ENCODE measurements at regions not wholly inside any gene's neighbourhood (a gene's known extent, or its start where the extent isn't known, plus 50 kb on each side); places are given as distances from the start of the nearest gene placed in this dataset.
"Not testable (repeated sequence)": the region's sequence is repeated elsewhere in the genome, so short reads cannot be mapped to it uniquely, and the experiment has no call there.

DNA sequence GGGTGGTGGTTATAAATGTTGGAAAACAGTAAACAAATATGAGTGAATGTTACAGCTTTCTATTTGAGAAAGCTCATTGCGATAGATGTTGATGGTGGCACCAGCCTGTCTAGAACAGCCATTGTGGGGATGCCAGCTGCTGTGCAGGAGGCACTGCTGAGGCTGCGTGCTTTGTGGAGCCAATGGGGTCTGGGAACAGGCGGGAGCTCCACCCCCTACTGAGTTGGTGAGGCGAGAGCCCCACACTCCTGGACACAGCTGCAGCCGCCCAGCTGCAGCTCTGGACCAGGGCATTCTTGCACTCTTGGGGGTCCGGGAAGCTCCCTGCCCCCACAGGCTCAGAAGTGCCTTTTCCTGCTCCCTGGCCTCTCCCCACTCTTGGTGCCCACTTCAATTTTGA is 1147.1 kb upstream of the LRRTM3 start:
- FAIRE-seq: no peak
- DNase-seq (ENCODE audit: insufficient read length): no peak
- no peak for TF ChIP-seq TAF1 (IDR thresholded peaks at IDR 0.05; ENCODE audit: borderline replicate concordance, low read depth, low read length)
- no peak for TF ChIP-seq POLR2AphosphoS5 (IDR thresholded peaks at IDR 0.05; ENCODE audit: low read depth, low read length)
- TF ChIP-seq POLR2A (IDR thresholded peaks at IDR 0.05; ENCODE audit: low read depth, low read length): no peak

GRCh38 chr10:65779985-65780384 is 1145.9 kb upstream of the LRRTM3 start:
- DNase-seq (ENCODE audit: insufficient read length) (no peak), FAIRE-seq (no peak)
- no peak for TF ChIP-seq POLR2A (IDR thresholded peaks at IDR 0.05; ENCODE audit: low read depth, low read length)
- no peak for TF ChIP-seq TAF1 (IDR thresholded peaks at IDR 0.05; ENCODE audit: borderline replicate concordance, low read depth, low read length)
- TF ChIP-seq POLR2AphosphoS5 (IDR thresholded peaks at IDR 0.05; ENCODE audit: low read depth, low read length): no peak

- FAIRE-seq (no peak), DNase-seq (ENCODE audit: insufficient read length) (no peak)
- TF ChIP-seq POLR2A (IDR thresholded peaks at IDR 0.05; ENCODE audit: low read depth, low read length) (no peak), POLR2AphosphoS5 (IDR thresholded peaks at IDR 0.05; ENCODE audit: low read depth, low read length) (no peak), TAF1 (IDR thresholded peaks at IDR 0.05; ENCODE audit: borderline replicate concordance, low read depth, low read length) (no peak)
Measured at GRCh38 chr10:65786279-65786678, 1139.6 kb upstream of the LRRTM3 start.

DNA sequence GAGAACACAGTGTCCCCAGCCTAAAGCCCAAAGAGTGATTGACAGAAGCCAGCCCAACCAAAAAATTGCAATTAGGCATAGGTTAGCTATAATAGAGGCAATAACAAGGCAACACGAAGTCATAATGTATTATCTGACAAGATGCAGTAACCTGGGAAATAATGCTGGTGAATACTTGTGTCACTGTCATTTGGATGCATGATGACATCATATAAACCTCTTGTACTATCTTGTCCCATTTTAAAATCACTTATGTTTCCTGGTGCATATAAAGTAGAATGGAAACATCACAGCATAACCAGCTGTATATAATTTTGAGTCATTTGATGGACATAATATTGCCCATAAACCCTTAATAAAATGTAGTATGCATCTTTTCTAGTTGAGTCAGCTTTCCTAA is 1138.3 kb upstream of the LRRTM3 start:
- DNase-seq (ENCODE audit: insufficient read length) (no peak), FAIRE-seq (no peak)
- no peak for TF ChIP-seq POLR2A (IDR thresholded peaks at IDR 0.05; ENCODE audit: low read depth, low read length)
- TF ChIP-seq POLR2AphosphoS5 (IDR thresholded peaks at IDR 0.05; ENCODE audit: low read depth, low read length): no peak
- TF ChIP-seq TAF1 (IDR thresholded peaks at IDR 0.05; ENCODE audit: borderline replicate concordance, low read depth, low read length): no peak

GRCh38 chr10:65788271-65788670 is 1137.6 kb upstream of the LRRTM3 start:
- TF ChIP-seq POLR2A (IDR thresholded peaks at IDR 0.05; ENCODE audit: low read depth, low read length): no peak
- no peak for TF ChIP-seq POLR2AphosphoS5 (IDR thresholded peaks at IDR 0.05; ENCODE audit: low read depth, low read length)
- TF ChIP-seq TAF1 (IDR thresholded peaks at IDR 0.05; ENCODE audit: borderline replicate concordance, low read depth, low read length): no peak
- no peak for FAIRE-seq
- DNase-seq (ENCODE audit: insufficient read length): no peak

GRCh38 chr10:65791979-65792378 is 1133.9 kb upstream of the LRRTM3 start:
- FAIRE-seq (no peak), DNase-seq (ENCODE audit: insufficient read length) (no peak)
- TF ChIP-seq POLR2AphosphoS5 (IDR thresholded peaks at IDR 0.05; ENCODE audit: low read depth, low read length): no peak

DNA sequence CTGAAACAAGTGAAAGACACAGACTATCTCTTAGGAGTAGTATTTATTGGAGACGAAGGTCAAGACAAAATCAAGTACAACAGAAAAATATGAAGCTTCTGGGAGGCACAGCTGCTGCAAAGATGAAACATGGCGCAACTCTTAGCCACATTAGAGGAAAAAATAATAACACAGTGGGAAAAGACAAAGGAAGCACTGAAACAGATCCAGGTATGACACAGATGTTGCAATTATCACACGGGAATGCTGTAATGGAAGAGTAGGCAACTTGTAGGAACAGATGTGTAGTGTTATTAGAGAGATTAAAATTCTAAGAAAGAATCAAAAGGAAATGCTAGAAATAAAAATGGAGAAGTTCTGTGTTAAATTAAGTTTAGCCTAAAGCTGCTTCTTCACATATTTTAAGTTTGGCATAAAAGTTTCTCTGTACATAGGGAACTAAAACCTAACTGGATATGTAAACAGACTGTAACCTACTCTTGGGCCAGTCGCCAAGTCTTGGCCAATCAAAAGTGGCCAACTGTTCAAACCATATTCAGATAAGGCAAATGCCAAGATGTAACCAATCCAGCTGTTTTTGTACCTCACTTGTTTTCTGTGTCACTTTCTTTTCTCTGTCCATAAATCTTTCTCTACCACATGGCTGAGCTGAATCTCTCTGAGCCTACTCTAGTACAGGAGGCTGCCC is 1132.0 kb upstream of the LRRTM3 start:
- no peak for TF ChIP-seq POLR2A (IDR thresholded peaks at IDR 0.05; ENCODE audit: low read depth, low read length)
- TF ChIP-seq TAF1 (IDR thresholded peaks at IDR 0.05; ENCODE audit: borderline replicate concordance, low read depth, low read length): no peak
- no peak for TF ChIP-seq POLR2AphosphoS5 (IDR thresholded peaks at IDR 0.05; ENCODE audit: low read depth, low read length)
- DNase-seq (ENCODE audit: insufficient read length): no peak

DNA sequence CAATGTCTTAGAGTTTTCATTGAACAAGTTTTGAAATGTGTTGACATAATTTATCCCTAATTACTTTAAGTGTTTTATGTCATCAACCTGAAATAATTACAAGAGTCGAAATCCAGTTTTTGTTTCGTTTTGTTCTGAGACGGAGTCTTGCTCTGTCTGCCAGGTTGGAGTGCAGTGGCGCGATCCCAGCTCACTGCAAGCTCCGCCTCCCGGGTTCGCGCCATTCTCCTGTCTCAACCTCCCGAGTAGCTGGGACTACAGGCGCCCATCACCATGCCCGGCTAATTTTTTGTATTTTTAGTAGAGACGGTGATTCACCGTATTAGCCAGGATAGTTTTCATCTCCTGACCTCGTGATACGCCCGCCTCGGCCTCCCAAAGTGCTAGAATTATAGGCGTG is 1131.0 kb upstream of the LRRTM3 start:
- FAIRE-seq; DNase-seq (ENCODE audit: insufficient read length): not testable (repeated sequence)

More for the DNA sequence above, 1132.0 kb upstream of the LRRTM3 start:
- peak; percentile 57 for FAIRE-seq

GRCh38 chr10:65796472-65796871 is 1129.4 kb upstream of the LRRTM3 start:
- DNase-seq (ENCODE audit: insufficient read length): no peak
- no peak for TF ChIP-seq POLR2A (IDR thresholded peaks at IDR 0.05; ENCODE audit: low read depth, low read length)
- TF ChIP-seq POLR2AphosphoS5 (IDR thresholded peaks at IDR 0.05; ENCODE audit: low read depth, low read length): no peak
- no peak for TF ChIP-seq TAF1 (IDR thresholded peaks at IDR 0.05; ENCODE audit: borderline replicate concordance, low read depth, low read length)
- FAIRE-seq: no peak

DNA sequence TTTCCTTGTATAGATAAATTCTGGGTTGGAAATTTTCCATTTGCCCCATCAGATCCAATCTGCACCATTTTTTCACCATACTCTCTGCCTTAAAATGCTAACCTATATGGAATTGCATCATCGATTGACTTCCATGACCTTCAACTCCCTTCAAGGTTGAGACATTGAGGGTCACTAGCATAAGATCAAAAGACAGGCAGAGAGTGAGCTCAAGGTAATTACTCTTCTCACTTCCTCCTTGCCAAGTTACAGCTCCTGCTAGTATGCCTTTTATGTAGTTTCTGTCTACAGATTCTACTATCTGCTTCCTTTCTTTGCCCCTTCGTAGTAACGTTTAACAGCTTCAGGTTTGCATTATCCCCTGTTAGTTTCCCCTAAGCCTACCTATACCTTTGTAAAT is 1127.7 kb upstream of the LRRTM3 start:
- DNase-seq (ENCODE audit: insufficient read length) (no peak), FAIRE-seq (no peak)
- TF ChIP-seq TAF1 (IDR thresholded peaks at IDR 0.05; ENCODE audit: borderline replicate concordance, low read depth, low read length): no peak
- no peak for TF ChIP-seq POLR2AphosphoS5 (IDR thresholded peaks at IDR 0.05; ENCODE audit: low read depth, low read length)
- TF ChIP-seq POLR2A (IDR thresholded peaks at IDR 0.05; ENCODE audit: low read depth, low read length): no peak

DNA sequence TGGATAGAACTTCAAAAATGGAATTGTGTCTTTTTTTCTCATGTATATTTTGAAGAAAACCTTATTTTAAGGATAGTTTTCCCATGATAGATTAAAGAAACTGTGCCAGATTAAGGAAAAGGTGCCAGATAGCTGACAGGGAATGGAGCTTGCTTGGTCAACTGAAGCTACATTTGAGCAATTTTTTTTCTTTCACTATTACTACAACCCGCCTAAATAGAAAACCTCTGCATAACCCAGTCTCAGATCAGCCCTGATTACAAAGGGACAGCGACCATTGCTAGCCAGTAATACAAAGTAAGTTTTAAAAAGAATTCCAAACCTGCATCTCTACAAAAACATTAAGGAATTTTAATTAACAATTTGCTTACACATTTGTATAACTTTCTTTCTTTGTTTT is 1123.4 kb upstream of the LRRTM3 start:
- DNase-seq (ENCODE audit: insufficient read length) (no peak), FAIRE-seq (no peak)
- TF ChIP-seq TAF1 (IDR thresholded peaks at IDR 0.05; ENCODE audit: borderline replicate concordance, low read depth, low read length): no peak
- TF ChIP-seq POLR2A (IDR thresholded peaks at IDR 0.05; ENCODE audit: low read depth, low read length): no peak
- no peak for TF ChIP-seq POLR2AphosphoS5 (IDR thresholded peaks at IDR 0.05; ENCODE audit: low read depth, low read length)

DNA sequence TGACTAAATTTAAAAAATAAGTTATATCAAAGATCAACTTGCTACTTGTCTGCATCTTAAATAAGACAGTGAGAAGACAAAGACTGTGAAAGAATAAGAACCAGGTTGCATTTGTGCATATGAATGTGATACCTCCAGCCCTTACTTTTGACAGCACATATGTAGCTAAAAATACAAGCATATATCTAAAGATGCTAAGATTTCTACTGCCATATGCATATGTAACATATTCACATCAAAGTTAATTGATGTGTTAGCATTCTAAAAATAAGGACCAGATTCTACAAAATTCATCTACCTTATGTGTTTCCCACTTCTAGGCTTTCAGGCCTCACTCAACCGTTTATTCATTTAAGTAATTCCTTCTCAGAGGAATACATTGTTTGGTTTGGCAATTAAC is 1120.3 kb upstream of the LRRTM3 start:
- TF ChIP-seq POLR2AphosphoS5 (IDR thresholded peaks at IDR 0.05; ENCODE audit: low read depth, low read length): no peak
- TF ChIP-seq TAF1 (IDR thresholded peaks at IDR 0.05; ENCODE audit: borderline replicate concordance, low read depth, low read length): no peak
- no peak for TF ChIP-seq POLR2A (IDR thresholded peaks at IDR 0.05; ENCODE audit: low read depth, low read length)
- DNase-seq (ENCODE audit: insufficient read length) (no peak), FAIRE-seq (no peak)

DNA sequence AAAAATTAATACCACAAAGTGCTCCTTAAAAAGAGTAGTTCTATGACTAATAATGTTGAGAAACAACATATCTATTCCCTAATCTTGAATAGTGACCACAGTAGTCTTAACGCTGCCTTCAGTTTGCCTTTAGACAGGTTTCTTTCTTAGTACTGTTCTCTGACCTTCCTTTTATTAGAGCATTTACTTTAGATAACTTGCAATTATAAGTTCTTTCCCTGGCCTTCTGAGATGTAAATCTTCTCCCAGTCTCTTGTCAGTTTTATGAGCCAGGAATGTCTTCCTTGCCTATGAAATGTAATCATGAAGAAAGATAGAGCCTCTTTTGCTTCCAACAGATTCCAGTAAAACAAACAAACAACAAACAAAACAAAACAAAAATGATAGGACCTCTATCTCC is 1119.8 kb upstream of the LRRTM3 start:
- no peak for TF ChIP-seq POLR2A (IDR thresholded peaks at IDR 0.05; ENCODE audit: low read depth, low read length)
- no peak for TF ChIP-seq TAF1 (IDR thresholded peaks at IDR 0.05; ENCODE audit: borderline replicate concordance, low read depth, low read length)
- no peak for TF ChIP-seq POLR2AphosphoS5 (IDR thresholded peaks at IDR 0.05; ENCODE audit: low read depth, low read length)
- DNase-seq (ENCODE audit: insufficient read length) (no peak), FAIRE-seq (no peak)

All from GM12892 (cell line).